ENCODE measurements at regions not wholly inside any gene's neighbourhood (a gene's known extent, or its start where the extent isn't known, plus 50 kb on each side); places are given as distances from the start of the nearest gene placed in this dataset.

GRCh38 chr21:15441992-15442391 lies 287.8 kb upstream of the USP25 start:
- H3K4me1 ChIP-seq: no peaks in the 10 kb centered on the region
- H3K9me3 ChIP-seq: no peaks in the 10 kb centered on the region
- no peak overlapping the region for H3K4me3 ChIP-seq
- no peaks in the 10 kb centered on the region for H3K27me3 ChIP-seq
- ATAC-seq (no peak), DNase-seq (no peak)
- H3K27ac ChIP-seq: no peak overlapping the region
- intact Hi-C loops (cut with DNase I): no loop called here
- no peaks in the 10 kb centered on the region for H3K36me3 ChIP-seq
- TF ChIP-seq, protein P1, sequence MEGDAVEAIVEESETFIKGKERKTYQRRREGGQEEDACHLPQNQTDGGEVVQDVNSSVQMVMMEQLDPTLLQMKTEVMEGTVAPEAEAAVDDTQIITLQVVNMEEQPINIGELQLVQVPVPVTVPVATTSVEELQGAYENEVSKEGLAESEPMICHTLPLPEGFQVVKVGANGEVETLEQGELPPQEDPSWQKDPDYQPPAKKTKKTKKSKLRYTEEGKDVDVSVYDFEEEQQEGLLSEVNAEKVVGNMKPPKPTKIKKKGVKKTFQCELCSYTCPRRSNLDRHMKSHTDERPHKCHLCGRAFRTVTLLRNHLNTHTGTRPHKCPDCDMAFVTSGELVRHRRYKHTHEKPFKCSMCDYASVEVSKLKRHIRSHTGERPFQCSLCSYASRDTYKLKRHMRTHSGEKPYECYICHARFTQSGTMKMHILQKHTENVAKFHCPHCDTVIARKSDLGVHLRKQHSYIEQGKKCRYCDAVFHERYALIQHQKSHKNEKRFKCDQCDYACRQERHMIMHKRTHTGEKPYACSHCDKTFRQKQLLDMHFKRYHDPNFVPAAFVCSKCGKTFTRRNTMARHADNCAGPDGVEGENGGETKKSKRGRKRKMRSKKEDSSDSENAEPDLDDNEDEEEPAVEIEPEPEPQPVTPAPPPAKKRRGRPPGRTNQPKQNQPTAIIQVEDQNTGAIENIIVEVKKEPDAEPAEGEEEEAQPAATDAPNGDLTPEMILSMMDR (IDR thresholded peaks at IDR 0.05): no peak

DNA sequence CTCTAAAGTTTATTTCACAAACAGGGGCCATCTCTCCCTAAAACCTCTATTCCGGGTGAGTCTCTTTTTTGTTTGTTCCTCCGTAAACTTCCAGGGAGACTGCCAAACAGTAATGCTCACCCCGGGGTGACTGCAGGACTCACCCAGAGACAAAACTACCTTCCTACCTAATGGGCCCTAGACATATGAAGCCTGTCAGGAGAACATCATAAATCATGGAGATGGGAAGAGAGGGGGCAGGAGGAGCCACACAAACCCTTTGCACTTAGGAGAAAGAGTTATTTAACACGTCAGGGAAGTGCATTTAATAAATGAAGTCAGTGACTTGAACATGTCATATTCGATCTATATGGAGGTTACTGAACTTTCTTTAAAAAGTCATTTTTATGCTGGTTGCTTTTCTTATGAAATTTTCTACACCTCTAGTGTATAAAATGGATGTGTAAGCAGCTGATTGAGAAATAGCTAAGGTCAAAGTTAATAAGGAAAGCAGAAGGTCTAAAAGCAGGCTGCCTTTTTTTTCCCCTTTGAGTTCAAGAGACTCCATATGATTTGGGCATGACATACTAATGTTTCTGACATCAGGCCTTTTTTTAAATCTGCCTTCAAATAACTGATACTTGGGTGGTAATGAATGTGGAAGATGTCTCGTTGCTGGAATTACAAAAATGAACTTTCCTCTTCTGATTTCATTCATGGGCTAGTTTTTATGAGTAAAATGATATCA lies 286.9 kb upstream of the USP25 start:
- no peak overlapping the region for H3K4me3 ChIP-seq
- no peaks in the 10 kb centered on the region for H3K9me3 ChIP-seq
- H3K4me1 ChIP-seq: no peaks in the 10 kb centered on the region
- DNase-seq: no peak
- H3K27ac ChIP-seq: no peak overlapping the region
- intact Hi-C loops (cut with DNase I): no loop called here
- no peaks in the 10 kb centered on the region for H3K36me3 ChIP-seq
- no peak for ATAC-seq
- no peaks in the 10 kb centered on the region for H3K27me3 ChIP-seq
- TF ChIP-seq, protein P1 (IDR thresholded peaks at IDR 0.05): no peak

- Histone ChIP-seq H3K36me3 (no peaks in the 10 kb centered on the region), H3K4me3 (no peak overlapping the region), H3K27ac (no peak overlapping the region), H3K27me3 (no peaks in the 10 kb centered on the region), H3K9me3 (no peaks in the 10 kb centered on the region), H3K4me1 (no peaks in the 10 kb centered on the region)
- TF ChIP-seq, protein P1 (IDR thresholded peaks at IDR 0.05): no peak
- ATAC-seq (no peak), DNase-seq (no peak)
- intact Hi-C loops (cut with DNase I): no loop called here
Measured at GRCh38 chr21:15443740-15444117, 286.1 kb upstream of the USP25 start.

DNA sequence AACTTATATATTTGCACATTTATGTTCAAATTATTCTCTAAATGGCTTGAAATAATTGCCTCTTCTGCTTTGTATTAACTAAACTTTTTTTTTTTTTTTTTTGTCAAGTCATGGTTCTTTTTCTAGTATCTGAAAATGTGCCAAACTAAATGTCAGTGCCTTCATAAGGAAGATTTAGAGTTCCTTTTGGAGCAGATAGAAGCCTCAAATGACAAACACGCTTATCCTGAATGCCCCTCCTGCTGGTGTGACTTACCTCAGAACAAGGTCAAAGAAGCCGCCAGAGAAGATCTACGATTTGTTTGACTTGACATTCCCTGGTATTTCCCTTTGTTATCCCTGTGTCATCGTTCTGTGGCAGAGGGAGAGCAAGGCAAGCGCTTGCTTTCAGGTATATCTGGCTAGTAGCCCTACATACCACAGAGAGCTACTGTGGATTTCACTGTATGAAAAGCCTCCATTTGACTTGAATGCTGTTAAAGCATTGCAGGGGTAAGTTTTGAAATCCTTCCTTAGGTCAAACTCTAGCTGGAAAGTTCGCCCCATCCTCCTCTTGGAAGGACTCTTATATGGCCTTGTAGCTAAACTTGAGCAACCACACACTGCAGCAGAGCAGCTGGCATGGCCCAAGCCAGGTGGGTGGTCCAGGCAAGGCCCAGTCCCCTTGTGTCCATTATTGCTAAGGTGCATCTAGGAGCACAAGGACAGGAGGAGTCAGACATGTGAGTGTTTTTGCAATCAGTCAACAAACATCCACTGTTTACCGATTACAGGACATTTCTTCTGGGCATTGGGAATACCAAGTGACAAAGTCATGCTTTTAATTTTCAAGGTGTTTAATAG lies 285.4 kb upstream of the USP25 start:
- Histone ChIP-seq H3K27me3 (no peaks in the 10 kb centered on the region), H3K4me1 (no peaks in the 10 kb centered on the region), H3K4me3 (no peak overlapping the region), H3K27ac (no peak overlapping the region), H3K9me3 (no peaks in the 10 kb centered on the region), H3K36me3 (no peaks in the 10 kb centered on the region)
- intact Hi-C loops (cut with DNase I): no loop called here
- ATAC-seq (no peak), DNase-seq (no peak)
- TF ChIP-seq, protein P1 (IDR thresholded peaks at IDR 0.05): no peak

- ATAC-seq (peak; percentile 77), DNase-seq (no peak)
- TF ChIP-seq, protein P1 (IDR thresholded peaks at IDR 0.05): no peak
- H3K9me3 ChIP-seq: no peaks in the 10 kb centered on the region
- H3K4me3 ChIP-seq: no peak overlapping the region
- no peaks in the 10 kb centered on the region for H3K27me3 ChIP-seq
- no peaks in the 10 kb centered on the region for H3K36me3 ChIP-seq
- no peaks in the 10 kb centered on the region for H3K4me1 ChIP-seq
- H3K27ac ChIP-seq: no peak overlapping the region
- intact Hi-C loops (cut with DNase I): no loop called here
Measured at GRCh38 chr21:15445327-15445726, 284.5 kb upstream of the USP25 start.
